CD4-positive, alpha-beta memory T cell (primary cell): ENCODE measurements at regions not wholly inside any gene's neighbourhood (a gene's known extent, or its start where the extent isn't known, plus 50 kb on each side); places are given as distances from the start of the nearest gene placed in this dataset.

Source experiments
- CTCF ChIA-PET: fragments of 350-600 bp; sonication (Branson Sonifier 250); formaldehyde crosslinking; loops from one replicate; lab custom pipeline; 2021; ENCODE audit warnings: inconsistent platforms; ENCODE audit not compliant: partially characterized antibody; lab: Charles Lee
- POLR2A ChIA-PET: fragments of 350-600 bp; sonication (Branson Sonifier 250); formaldehyde crosslinking; loops from one replicate; lab custom pipeline; 2021; ENCODE audit not compliant: partially characterized antibody; lab: Charles Lee
- DNase-seq, 5 donors: peaks; one replicate each; pipeline versions ENCODE4 v3.0.0 to v3.0.0-alpha.2; 2020 to 2022; ENCODE audit warnings: mixed read lengths in 1 of 5
- H3K27ac ChIP-seq: one replicate; pipeline ENCODE4 v1.7.0; 2013; ENCODE audit warnings: low read depth, low read length
- H3K27me3 ChIP-seq: 2 replicates; pipeline ENCODE4 v1.7.0; 2013; ENCODE audit warnings: mild to moderate bottlenecking, low read length, moderate library complexity; ENCODE audit not compliant: insufficient read depth
- H3K36me3 ChIP-seq: 2 replicates; pipeline ENCODE4 v1.7.0; 2013; ENCODE audit warnings: mild to moderate bottlenecking, low read length, moderate library complexity; ENCODE audit not compliant: insufficient read depth
- H3K4me1 ChIP-seq: 2 replicates; pipeline ENCODE4 v1.7.0; 2013; ENCODE audit warnings: mild to moderate bottlenecking, low read length, moderate library complexity; ENCODE audit not compliant: insufficient read depth
- H3K4me3 ChIP-seq, 2 donors: one replicate each; pipeline ENCODE4 v1.7.0; 2013; ENCODE audit warnings: low read length in 2 of 2, mild to moderate bottlenecking in 1 of 2
- H3K9me3 ChIP-seq, 2 donors: one replicate each; pipeline ENCODE4 v1.7.0; 2013; ENCODE audit warnings: low read length in 2 of 2, control low read depth in 1 of 2; ENCODE audit not compliant: control insufficient read depth in 1 of 2
- H3K27ac Mint-ChIP-seq, 7 donors: one replicate each; pipeline ENCODE4 v1.8.0; 2020 to 2021; ENCODE audit warnings: mixed read lengths in 7 of 7, mild to moderate bottlenecking in 6 of 7, inconsistent platforms in 3 of 7, moderate library complexity in 3 of 7
- H3K27me3 Mint-ChIP-seq, 2 donors: one replicate each; pipeline ENCODE4 v1.8.0; 2020 to 2021; ENCODE audit warnings: mixed read lengths in 2 of 2
- H3K36me3 Mint-ChIP-seq, 2 donors: one replicate each; pipeline ENCODE4 v1.8.0; 2020 to 2021; ENCODE audit warnings: mixed read lengths in 2 of 2, inconsistent platforms in 1 of 2, mild to moderate bottlenecking in 1 of 2
- H3K4me1 Mint-ChIP-seq, 4 donors: one replicate each; pipeline ENCODE4 v1.8.0; 2020 to 2021; ENCODE audit warnings: mixed read lengths in 4 of 4, mild to moderate bottlenecking in 1 of 4
- H3K4me3 Mint-ChIP-seq, 8 donors: one replicate each; pipeline ENCODE4 v1.8.0; 2020 to 2021; ENCODE audit warnings: mixed read lengths in 8 of 8, mild to moderate bottlenecking in 7 of 8, moderate library complexity in 6 of 8, inconsistent platforms in 3 of 8
- H3K9me3 Mint-ChIP-seq, 8 donors: one replicate each; pipeline ENCODE4 v1.8.0; 2020 to 2021; ENCODE audit warnings: mixed read lengths in 8 of 8, mild to moderate bottlenecking in 5 of 8, inconsistent platforms in 3 of 8, moderate library complexity in 1 of 8
- intact Hi-C: fragments of 100-400 bp; cut with micrococcal nuclease; formaldehyde crosslinking; loops from one replicate; pipeline ENCODE4 v1.15.1; 2023

DNA sequence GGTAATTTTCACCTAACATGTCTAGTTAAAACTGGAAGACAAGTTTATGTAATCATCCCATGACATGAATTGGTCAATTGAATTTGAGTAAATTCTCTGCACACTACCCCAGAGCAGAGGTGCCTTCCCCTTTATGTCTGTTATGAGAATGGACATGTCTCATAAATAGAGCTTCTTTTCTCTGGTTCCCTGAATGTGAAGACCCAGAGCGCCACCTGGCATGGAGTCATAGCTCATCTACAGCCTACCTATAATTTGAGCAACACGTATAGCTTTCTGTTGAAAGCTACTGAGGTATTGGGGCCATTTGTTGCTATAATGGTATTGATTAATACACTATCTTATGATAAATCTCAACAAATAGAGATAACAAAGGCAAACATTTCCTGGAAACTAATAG, 626.5 kb upstream of the GALNTL6 start:
- no peaks in the 10 kb centered on the region for H3K36me3 ChIP-seq
- ChIA-PET POLR2A (no interaction called here), CTCF (no interaction called here)
- Mint-ChIP-seq H3K4me1 (no peaks in the 10 kb centered on the region), H3K9me3 (peaks cover 0 to 17% (median 4%) of the 10 kb centered on the region in 8 donors), H3K36me3 (no peaks in the 10 kb centered on the region), H3K27ac (no peak overlapping the region), H3K27me3 (no peaks in the 10 kb centered on the region), H3K4me3 (no peak overlapping the region)
- intact Hi-C loops: no loop called here
- H3K9me3 ChIP-seq: no peaks in the 10 kb centered on the region
- no peak overlapping the region for H3K4me3 ChIP-seq
- DNase-seq: no peak
- no peak overlapping the region for H3K27ac ChIP-seq
- H3K27me3 ChIP-seq: no peaks in the 10 kb centered on the region
- no peaks in the 10 kb centered on the region for H3K4me1 ChIP-seq

DNA sequence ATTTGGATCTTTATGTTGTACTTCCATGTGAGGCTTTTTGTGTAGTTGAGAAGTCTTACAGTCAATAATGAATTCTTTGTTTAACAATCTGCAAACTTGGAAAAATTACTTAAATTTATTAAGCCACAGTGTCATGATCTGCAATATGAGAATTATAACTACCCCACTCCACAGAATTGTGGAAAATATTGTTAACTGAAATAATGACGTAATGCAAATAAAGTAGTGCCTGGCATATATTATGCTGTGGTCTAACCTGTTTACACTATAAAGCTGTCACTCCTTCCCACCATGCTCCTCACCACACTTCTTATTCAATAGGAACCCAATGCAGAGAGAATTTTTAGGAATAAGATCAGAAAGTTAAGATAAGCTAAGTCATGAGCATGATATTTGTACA, 632.1 kb upstream of the GALNTL6 start:
- ChIA-PET CTCF (no interaction called here), POLR2A (no interaction called here)
- Histone ChIP-seq H3K4me1 (no peaks in the 10 kb centered on the region), H3K9me3 (no peaks in the 10 kb centered on the region), H3K36me3 (no peaks in the 10 kb centered on the region), H3K27ac (no peak overlapping the region), H3K27me3 (no peaks in the 10 kb centered on the region), H3K4me3 (no peak overlapping the region)
- Mint-ChIP-seq H3K4me3 (no peak overlapping the region), H3K36me3 (no peaks in the 10 kb centered on the region), H3K4me1 (no peaks in the 10 kb centered on the region), H3K27me3 (no peaks in the 10 kb centered on the region), H3K9me3 (peaks cover 0 to 6% (median 3%) of the 10 kb centered on the region in 8 donors), H3K27ac (no peak overlapping the region)
- intact Hi-C loops: no loop called here
- no peak for DNase-seq

DNA sequence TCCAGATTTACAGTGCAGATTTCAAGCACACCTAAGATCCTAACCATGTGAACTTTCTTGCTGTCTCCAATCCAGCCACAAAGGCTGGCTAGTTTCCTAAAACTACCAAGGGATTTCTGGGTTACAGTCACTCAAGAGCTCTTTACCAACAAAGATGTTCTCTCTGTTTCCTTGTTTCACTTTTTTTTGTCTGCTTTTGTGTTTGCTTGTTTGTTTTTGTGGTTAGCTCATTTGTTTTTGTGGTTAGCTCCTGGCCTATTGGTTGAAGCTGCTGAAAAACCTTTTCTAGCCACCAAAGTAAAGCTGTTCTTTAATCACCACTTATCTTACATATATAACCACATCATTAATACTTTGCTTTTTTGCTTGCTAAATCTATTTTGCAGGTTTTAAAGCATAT, 642.5 kb upstream of the GALNTL6 start:
- Mint-ChIP-seq H3K27ac (no peak overlapping the region), H3K4me1 (no peaks in the 10 kb centered on the region), H3K36me3 (no peaks in the 10 kb centered on the region), H3K9me3 (peaks cover 7 to 32% (median 13%) of the 10 kb centered on the region in 8 donors), H3K27me3 (no peaks in the 10 kb centered on the region), H3K4me3 (no peak overlapping the region)
- intact Hi-C loops: no loop called here
- DNase-seq: no peak
- peaks cover 0 to 4% of the 10 kb centered on the region in 2 donors for H3K9me3 ChIP-seq
- no peaks in the 10 kb centered on the region for H3K4me1 ChIP-seq
- no peaks in the 10 kb centered on the region for H3K27me3 ChIP-seq
- H3K36me3 ChIP-seq: no peaks in the 10 kb centered on the region
- H3K27ac ChIP-seq: no peak overlapping the region
- H3K4me3 ChIP-seq: no peak overlapping the region
- CTCF ChIA-PET: no interaction called here
- POLR2A ChIA-PET: no interaction called here

DNA sequence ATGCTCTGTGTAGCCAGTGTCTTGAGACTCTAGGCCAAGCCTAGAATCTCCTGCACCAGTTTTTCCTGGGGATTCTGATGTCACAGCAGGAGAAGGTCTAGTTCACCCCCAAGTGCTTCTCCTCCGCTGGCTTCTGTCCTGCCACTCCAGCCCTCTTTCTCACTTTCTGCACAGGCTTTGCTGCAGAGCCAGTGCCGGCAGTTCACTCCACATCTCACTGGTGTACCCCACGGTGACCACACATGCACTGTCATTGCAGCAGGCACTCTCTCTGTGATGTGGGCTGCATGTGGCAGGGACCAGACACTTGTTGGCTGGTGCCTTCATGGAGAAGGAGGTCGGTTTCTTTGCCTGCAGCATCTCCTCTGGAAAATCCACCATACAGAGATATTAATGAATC, 643.8 kb upstream of the GALNTL6 start:
- CTCF ChIA-PET: no interaction called here
- POLR2A ChIA-PET: no interaction called here
- no peaks in the 10 kb centered on the region for H3K4me1 Mint-ChIP-seq
- no peaks in the 10 kb centered on the region for H3K4me1 ChIP-seq
- intact Hi-C loops: no loop called here
- no peak overlapping the region for H3K4me3 ChIP-seq
- no peak overlapping the region for H3K27ac ChIP-seq
- H3K36me3 Mint-ChIP-seq: no peaks in the 10 kb centered on the region
- H3K4me3 Mint-ChIP-seq: no peak overlapping the region
- H3K9me3 ChIP-seq: peaks cover 0 to 4% of the 10 kb centered on the region in 2 donors
- no peaks in the 10 kb centered on the region for H3K27me3 ChIP-seq
- H3K27me3 Mint-ChIP-seq: no peaks in the 10 kb centered on the region
- no peak for DNase-seq
- H3K9me3 Mint-ChIP-seq: peaks cover 7 to 32% (median 13%) of the 10 kb centered on the region in 8 donors
- H3K27ac Mint-ChIP-seq: no peak overlapping the region
- H3K36me3 ChIP-seq: no peaks in the 10 kb centered on the region

DNA sequence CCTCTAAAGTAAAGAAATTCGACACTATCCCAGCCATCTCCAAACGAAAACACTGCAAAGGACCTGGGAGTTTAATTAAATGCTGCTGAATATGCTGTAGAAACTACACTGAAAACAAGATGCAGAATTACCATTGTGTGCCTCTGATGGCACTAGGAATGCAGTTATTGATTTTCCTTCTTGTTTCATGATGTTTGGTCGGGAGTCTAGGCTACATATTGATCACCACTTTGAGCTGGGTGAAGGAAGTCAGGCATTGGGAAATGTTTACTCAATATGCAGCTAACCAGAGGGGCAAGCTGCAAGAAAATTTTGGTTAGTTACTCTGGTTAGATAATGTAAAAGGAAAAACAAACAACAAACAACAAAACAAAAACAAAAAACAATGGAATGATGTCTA, 650.7 kb upstream of the GALNTL6 start:
- H3K9me3 Mint-ChIP-seq: peaks cover 1 to 20% (median 9%) of the 10 kb centered on the region in 8 donors
- H3K4me3 ChIP-seq: no peak overlapping the region
- ChIA-PET CTCF (no interaction called here), POLR2A (no interaction called here)
- H3K27ac ChIP-seq: no peak overlapping the region
- H3K36me3 ChIP-seq: no peaks in the 10 kb centered on the region
- intact Hi-C loops: no loop called here
- H3K4me1 ChIP-seq: no peaks in the 10 kb centered on the region
- no peak overlapping the region for H3K27ac Mint-ChIP-seq
- DNase-seq: no peak
- peaks cover 0 to 4% of the 10 kb centered on the region in 2 donors for H3K9me3 ChIP-seq
- no peak overlapping the region for H3K4me3 Mint-ChIP-seq
- H3K36me3 Mint-ChIP-seq: no peaks in the 10 kb centered on the region
- H3K27me3 Mint-ChIP-seq: no peaks in the 10 kb centered on the region
- no peaks in the 10 kb centered on the region for H3K27me3 ChIP-seq
- no peaks in the 10 kb centered on the region for H3K4me1 Mint-ChIP-seq

DNA sequence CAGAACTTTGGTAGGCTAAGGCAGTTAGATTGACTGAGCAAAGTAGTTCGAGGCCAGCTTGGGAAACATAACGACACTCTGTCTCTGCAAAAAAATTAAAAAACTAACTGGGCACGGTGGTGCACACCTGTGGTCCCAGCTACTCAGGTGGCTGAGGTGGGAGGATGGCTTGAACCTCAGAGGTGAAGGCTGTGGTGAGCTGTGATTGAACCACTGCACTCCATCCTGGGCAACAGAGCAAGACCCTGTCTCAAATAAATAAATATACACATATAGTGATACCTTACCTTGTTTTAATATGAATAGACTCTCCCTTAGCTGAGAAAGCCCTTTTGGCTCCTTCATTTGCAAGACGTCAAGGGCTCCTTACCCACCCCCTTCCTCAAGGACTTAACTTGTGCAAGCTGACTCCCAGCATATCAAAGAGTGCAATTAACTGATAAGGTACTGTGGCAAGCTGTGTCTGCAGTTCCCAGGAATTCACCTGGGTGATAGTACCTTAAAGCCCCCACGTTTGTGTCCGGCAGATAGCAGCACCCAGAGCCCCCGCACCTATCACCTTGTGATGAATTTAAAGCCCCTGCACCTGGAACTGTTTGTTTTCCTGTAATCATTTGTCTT, 655.6 kb upstream of the GALNTL6 start:
- POLR2A ChIA-PET: no interaction called here
- CTCF ChIA-PET: no interaction called here
- Histone ChIP-seq H3K27me3 (no peaks in the 10 kb centered on the region), H3K27ac (no peak overlapping the region), H3K4me3 (no peak overlapping the region), H3K4me1 (no peaks in the 10 kb centered on the region), H3K36me3 (no peaks in the 10 kb centered on the region), H3K9me3 (no peaks in the 10 kb centered on the region)
- Mint-ChIP-seq H3K4me3 (no peak overlapping the region), H3K9me3 (peaks cover 0 to 12% (median 7%) of the 10 kb centered on the region in 8 donors), H3K4me1 (no peaks in the 10 kb centered on the region), H3K36me3 (no peaks in the 10 kb centered on the region), H3K27ac (no peak overlapping the region), H3K27me3 (no peaks in the 10 kb centered on the region)
- intact Hi-C loops: no loop called here
- no peak for DNase-seq

DNA sequence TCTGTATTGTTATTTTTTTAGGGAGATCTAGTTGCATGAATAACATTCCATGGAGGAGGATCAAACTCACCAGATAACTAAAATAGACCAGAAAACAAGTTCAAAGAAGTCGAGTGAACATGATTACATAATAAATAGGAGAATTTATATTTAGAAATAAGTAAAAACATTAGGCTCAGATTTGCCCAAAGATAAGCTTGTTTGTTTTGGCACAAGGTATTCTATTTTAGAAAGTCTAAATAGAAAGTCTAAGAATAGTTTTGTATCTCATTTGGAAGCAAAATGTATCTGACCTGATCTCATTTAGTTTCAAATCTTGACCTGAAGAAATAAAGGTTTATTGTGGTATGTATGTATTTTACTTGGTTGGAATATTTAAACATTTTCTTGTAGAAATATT, 670.6 kb upstream of the GALNTL6 start:
- H3K4me3 ChIP-seq: no peak overlapping the region
- no peaks in the 10 kb centered on the region for H3K4me1 ChIP-seq
- no peak overlapping the region for H3K27ac Mint-ChIP-seq
- no peak overlapping the region for H3K4me3 Mint-ChIP-seq
- H3K27me3 ChIP-seq: no peaks in the 10 kb centered on the region
- DNase-seq: no peak
- H3K36me3 Mint-ChIP-seq: no peaks in the 10 kb centered on the region
- no peaks in the 10 kb centered on the region for H3K4me1 Mint-ChIP-seq
- no peaks in the 10 kb centered on the region for H3K9me3 ChIP-seq
- ChIA-PET POLR2A (no interaction called here), CTCF (no interaction called here)
- H3K27me3 Mint-ChIP-seq: no peaks in the 10 kb centered on the region
- H3K9me3 Mint-ChIP-seq: peaks cover 2 to 11% (median 6%) of the 10 kb centered on the region in 8 donors
- intact Hi-C loops: no loop called here
- H3K36me3 ChIP-seq: no peaks in the 10 kb centered on the region
- H3K27ac ChIP-seq: no peak overlapping the region

DNA sequence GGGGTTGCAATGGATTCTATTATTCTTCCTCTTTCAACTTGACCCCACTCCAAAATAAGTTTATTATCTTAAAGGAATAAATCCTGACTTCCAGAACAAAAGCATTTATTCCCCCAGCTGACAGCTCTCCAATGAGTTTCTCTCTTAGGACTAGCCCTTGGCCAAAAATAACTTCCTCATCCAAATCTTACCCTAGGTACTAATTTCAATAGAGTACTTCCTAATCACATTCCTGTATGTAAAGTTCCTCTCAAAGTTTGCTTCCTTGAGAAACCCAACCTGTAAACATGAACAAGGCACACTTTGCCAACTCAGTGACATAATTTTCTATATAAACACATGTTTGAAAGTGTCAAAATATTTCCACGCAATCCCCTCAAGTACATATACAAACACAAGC, 671.2 kb upstream of the GALNTL6 start:
- Mint-ChIP-seq H3K27me3 (no peaks in the 10 kb centered on the region), H3K36me3 (no peaks in the 10 kb centered on the region), H3K4me1 (no peaks in the 10 kb centered on the region), H3K9me3 (peaks cover 2 to 11% (median 6%) of the 10 kb centered on the region in 8 donors), H3K27ac (no peak overlapping the region), H3K4me3 (no peak overlapping the region)
- no peak overlapping the region for H3K4me3 ChIP-seq
- no peaks in the 10 kb centered on the region for H3K27me3 ChIP-seq
- H3K4me1 ChIP-seq: no peaks in the 10 kb centered on the region
- ChIA-PET CTCF (no interaction called here), POLR2A (no interaction called here)
- no peak overlapping the region for H3K27ac ChIP-seq
- no peaks in the 10 kb centered on the region for H3K9me3 ChIP-seq
- no peaks in the 10 kb centered on the region for H3K36me3 ChIP-seq
- intact Hi-C loops: no loop called here
- no peak for DNase-seq
